Pancreas (tissue), 10 donors: ENCODE measurements at regions not wholly inside any gene's neighbourhood (a gene's known extent, or its start where the extent isn't known, plus 50 kb on each side); places are given as distances from the start of the nearest gene placed in this dataset.
A peak's percentile ranks its signal among the peaks of the same experiment; 100 is the strongest.

ENCODE experiments used
- ATAC-seq, 4 donors: fragments of 200-7000 bp; cut with Tn5 transposase; one replicate each; pipeline versions ENCODE4 v1.8.0 to v1.9.1; 2020; ENCODE audit warnings: mild to moderate bottlenecking in 4 of 4, moderate library complexity in 4 of 4
- DNase-seq, 6 donors: peaks; one replicate each; pipeline ENCODE4 v3.0.0-alpha.2; 2020
- FAIRE-seq: peaks from 2 replicates; lab custom pipeline; 2012; peaks lifted over from hg19 to GRCh38; lab: Jason Lieb, UNC
- H3K27ac ChIP-seq, 4 donors: fragments of 200-600 bp; sonication (generic); 1 replicate in 3 of 4; 2 replicates in 1 of 4; pipeline versions ENCODE4 v1.5.0 to v1.8.0; 2020
- H3K27me3 ChIP-seq, 4 donors: fragments of 200-600 bp; one replicate each; pipeline ENCODE4 v1.8.0; 2021
- H3K36me3 ChIP-seq, 3 donors: fragments of 200-600 bp; sonication (generic) in 1 of 3; one replicate each; pipeline versions ENCODE4 v1.5.0 to v1.8.0; 2020 to 2021
- H3K4me1 ChIP-seq, 3 donors: fragments of 200-600 bp; one replicate each; pipeline ENCODE4 v1.8.0; 2021
- H3K4me3 ChIP-seq, 4 donors: fragments of 200-600 bp; sonication (generic) in 2 of 4; one replicate each; pipeline versions ENCODE4 v1.5.0 to v1.8.0; 2020 to 2021
- H3K9me3 ChIP-seq, 4 donors: fragments of 200-600 bp; one replicate each; pipeline ENCODE4 v1.8.0; 2021
- WGBS, 2 donors: extraction: QIAGEN DNeasy Blood & Tissue Kit; methylation state at CpG; one replicate each; pipeline ENCODE4 v1.1.7; 2013; 5-methylcytosine and 5-hydroxymethylcytosine counted together
- intact Hi-C, 3 donors: fragments of 100-400 bp; cut with DNase I; formaldehyde crosslinking; loops; one replicate each; pipeline versions ENCODE4 v1.11.1 to v1.14.2; 2022
- TF ChIP-seq, protein P1 (sequence below), 4 donors: fragments of 200-600 bp; sonication (generic) in 3 of 4; IDR thresholded peaks; one replicate each; pipeline versions ENCODE4 v1.5.0 to v1.8.0; 2021; ENCODE audit warnings: antibody characterized with exemption in 4 of 4
- donor health status: healthy with polysubstance abuse.
- donor health status: DM: no; HTN: no; CAD: no; lungs with moderate emphysema.
- donor health status: DM: no; HTN: no; CAD: no.
- donor health status: control.
- donor health status: control.
- donor health status: Bipolar disorder and iron deficiency.
- donor health status: DM: yes; HTN: yes; CAD: no.
- donor health status: DM: no; HTN: no; CAD: no.
- donor health status: DM: no; HTN: no; CAD: no.
- donor health status: DM: yes; HTN: yes; CAD: no.

DNA sequence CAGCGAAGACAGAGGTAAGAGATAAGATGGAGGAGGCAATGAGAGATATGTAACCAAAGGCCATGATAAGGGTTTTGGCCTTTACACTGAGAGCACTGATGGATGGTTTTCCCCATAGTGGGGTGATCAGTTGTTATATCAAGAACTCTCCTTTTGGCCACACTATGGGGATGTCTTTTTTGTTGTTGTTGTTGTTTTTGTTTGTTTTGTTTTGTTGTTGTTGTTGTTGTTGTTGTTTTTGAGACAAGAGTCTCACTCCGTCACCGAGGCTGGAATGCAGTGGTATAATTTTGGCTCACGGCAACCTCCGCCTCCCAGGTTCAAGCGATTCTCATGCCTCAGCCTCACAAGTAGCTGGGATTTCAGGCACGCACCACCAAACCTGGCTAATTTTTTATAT, 244.8 kb upstream of the DYNLRB2 start:
- DNase-seq (no peak), FAIRE-seq (no peak), ATAC-seq (no peak)
- no peak overlapping the region for H3K27ac ChIP-seq
- no peaks in the 10 kb centered on the region for H3K4me1 ChIP-seq
- intact Hi-C loops: no loop called here
- no peaks in the 10 kb centered on the region for H3K9me3 ChIP-seq
- no peaks in the 10 kb centered on the region for H3K27me3 ChIP-seq
- H3K4me3 ChIP-seq: no peak overlapping the region
- H3K36me3 ChIP-seq: no peaks in the 10 kb centered on the region
- 89 to 92% methylated on average over 7 of the region's 7 CpGs for WGBS, 2 donors
- TF ChIP-seq, protein P1, sequence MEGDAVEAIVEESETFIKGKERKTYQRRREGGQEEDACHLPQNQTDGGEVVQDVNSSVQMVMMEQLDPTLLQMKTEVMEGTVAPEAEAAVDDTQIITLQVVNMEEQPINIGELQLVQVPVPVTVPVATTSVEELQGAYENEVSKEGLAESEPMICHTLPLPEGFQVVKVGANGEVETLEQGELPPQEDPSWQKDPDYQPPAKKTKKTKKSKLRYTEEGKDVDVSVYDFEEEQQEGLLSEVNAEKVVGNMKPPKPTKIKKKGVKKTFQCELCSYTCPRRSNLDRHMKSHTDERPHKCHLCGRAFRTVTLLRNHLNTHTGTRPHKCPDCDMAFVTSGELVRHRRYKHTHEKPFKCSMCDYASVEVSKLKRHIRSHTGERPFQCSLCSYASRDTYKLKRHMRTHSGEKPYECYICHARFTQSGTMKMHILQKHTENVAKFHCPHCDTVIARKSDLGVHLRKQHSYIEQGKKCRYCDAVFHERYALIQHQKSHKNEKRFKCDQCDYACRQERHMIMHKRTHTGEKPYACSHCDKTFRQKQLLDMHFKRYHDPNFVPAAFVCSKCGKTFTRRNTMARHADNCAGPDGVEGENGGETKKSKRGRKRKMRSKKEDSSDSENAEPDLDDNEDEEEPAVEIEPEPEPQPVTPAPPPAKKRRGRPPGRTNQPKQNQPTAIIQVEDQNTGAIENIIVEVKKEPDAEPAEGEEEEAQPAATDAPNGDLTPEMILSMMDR (IDR thresholded peaks at IDR 0.05): no peak

DNA sequence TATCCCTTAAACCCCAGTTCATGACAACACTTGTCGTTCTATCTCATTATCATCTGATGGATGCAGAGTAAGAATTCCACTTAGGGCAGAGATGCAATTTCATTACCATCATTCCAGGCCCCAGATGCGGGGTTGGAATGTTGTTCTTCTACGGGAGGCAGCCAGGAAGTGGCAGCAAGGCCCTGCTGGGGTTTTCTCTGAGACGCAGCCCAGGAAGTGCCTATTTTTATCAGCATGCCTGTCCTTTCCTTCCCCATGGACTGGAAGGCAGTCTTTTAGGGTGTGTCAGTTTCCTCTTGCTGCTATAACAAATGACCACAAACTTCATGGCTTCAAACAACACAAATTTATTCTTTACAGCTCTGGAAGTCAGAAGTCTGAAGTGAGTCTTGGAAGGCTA, 246.6 kb upstream of the DYNLRB2 start:
- no peaks in the 10 kb centered on the region for H3K4me1 ChIP-seq
- no peaks in the 10 kb centered on the region for H3K36me3 ChIP-seq
- ATAC-seq: no peak
- WGBS, 2 donors: 80 to 85% methylated on average over 4 of the region's 4 CpGs
- no peaks in the 10 kb centered on the region for H3K27me3 ChIP-seq
- intact Hi-C loops: no loop called here
- no peak for FAIRE-seq
- DNase-seq: no peak
- no peak overlapping the region for H3K27ac ChIP-seq
- H3K9me3 ChIP-seq: no peaks in the 10 kb centered on the region
- no peak overlapping the region for H3K4me3 ChIP-seq
- TF ChIP-seq, protein P1 (IDR thresholded peaks at IDR 0.05): no peak

DNA sequence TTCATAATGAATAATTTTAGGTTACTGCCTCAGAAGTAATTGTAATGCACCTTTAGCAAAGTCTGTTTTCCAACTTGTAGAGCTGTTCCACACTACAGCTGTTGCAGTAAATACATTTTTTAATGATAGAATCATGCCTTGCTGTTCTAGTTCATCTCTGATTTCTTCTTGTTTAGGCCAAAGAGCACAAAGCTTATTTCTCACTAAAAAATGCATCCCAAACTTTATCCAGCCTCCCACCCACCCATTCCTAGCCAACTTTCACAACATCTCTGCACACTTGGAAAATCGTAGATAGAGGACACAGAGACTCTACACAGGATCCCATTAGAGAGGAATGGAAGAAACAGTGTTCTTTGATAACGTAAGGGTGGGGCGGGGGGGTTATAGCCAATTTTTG, 252.2 kb upstream of the DYNLRB2 start:
- 63 to 76% methylated on average over 3 of the region's 3 CpGs for WGBS, 2 donors
- Histone ChIP-seq H3K36me3 (no peaks in the 10 kb centered on the region), H3K27ac (no peak overlapping the region), H3K27me3 (no peaks in the 10 kb centered on the region), H3K4me1 (no peaks in the 10 kb centered on the region), H3K9me3 (no peaks in the 10 kb centered on the region), H3K4me3 (no peak overlapping the region)
- TF ChIP-seq, protein P1 (IDR thresholded peaks at IDR 0.05): no peak
- intact Hi-C loops: no loop called here
- FAIRE-seq (no peak), DNase-seq (no peak), ATAC-seq (peak in 1 of 4 donors; percentile 36)

DNA sequence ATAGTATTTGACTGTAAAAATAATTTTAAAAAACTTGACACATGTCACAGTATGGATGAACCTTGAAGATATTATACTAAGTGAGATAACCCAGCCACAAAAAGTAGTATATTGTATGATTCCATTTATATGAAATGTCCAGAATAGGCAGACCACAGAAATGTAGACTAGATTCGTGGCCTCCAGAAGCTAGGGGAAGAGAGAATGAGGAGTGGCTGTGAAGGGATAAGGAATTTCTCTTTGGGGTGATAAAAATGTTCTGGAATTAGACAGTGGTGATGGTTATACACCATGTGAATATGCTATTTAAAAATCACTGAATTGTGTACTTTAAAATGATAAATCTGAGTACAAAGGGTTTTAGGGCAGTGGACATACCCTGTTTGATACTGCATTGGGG, 253.1 kb upstream of the DYNLRB2 start:
- no peaks in the 10 kb centered on the region for H3K36me3 ChIP-seq
- intact Hi-C loops: no loop called here
- 48 to 71% methylated on average over 1 of the region's 1 CpG for WGBS, 2 donors
- no peaks in the 10 kb centered on the region for H3K27me3 ChIP-seq
- TF ChIP-seq, protein P1 (IDR thresholded peaks at IDR 0.05): no peak
- ATAC-seq: no peak
- H3K9me3 ChIP-seq: no peaks in the 10 kb centered on the region
- no peak for DNase-seq
- no peak for FAIRE-seq
- no peak overlapping the region for H3K4me3 ChIP-seq
- H3K4me1 ChIP-seq: no peaks in the 10 kb centered on the region
- no peak overlapping the region for H3K27ac ChIP-seq

DNA sequence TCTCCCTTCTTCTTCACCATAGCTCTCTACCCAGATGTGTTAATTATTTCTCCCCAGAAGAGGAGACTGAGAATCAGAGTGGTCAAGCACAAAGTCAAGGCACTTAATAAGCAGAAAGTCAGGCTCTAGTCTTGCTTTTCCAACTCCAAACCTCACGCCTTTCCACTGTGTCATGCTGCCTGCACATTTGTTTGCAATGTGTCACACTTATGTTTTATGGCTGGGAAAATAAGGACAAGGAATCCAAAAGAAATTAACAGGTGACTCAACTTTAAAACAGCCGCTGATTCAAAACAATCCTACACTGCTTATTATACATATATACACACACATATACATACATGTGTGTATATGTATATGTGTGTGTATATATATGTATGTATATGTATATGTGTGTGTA, 255.7 kb upstream of the DYNLRB2 start:
- FAIRE-seq (no peak), ATAC-seq (no peak), DNase-seq (no peak)
- TF ChIP-seq, protein P1 (IDR thresholded peaks at IDR 0.05): no peak
- H3K36me3 ChIP-seq: no peaks in the 10 kb centered on the region
- H3K27ac ChIP-seq: no peak overlapping the region
- no peaks in the 10 kb centered on the region for H3K9me3 ChIP-seq
- H3K4me1 ChIP-seq: no peaks in the 10 kb centered on the region
- 39 to 51% methylated on average over 2 of the region's 2 CpGs for WGBS, 2 donors
- intact Hi-C loops: no loop called here
- no peaks in the 10 kb centered on the region for H3K27me3 ChIP-seq
- H3K4me3 ChIP-seq: no peak overlapping the region
